Coronary artery (tissue), 2 donors: ENCODE measurements at regions not wholly inside any gene's neighbourhood (a gene's known extent, or its start where the extent isn't known, plus 50 kb on each side); places are given as distances from the start of the nearest gene placed in this dataset.

Experiments
- DNase-seq: peaks from one replicate; pipeline ENCODE4 v3.0.0-alpha.2; 2017; ENCODE audit warnings: low spot score
- H3K27ac ChIP-seq, 2 donors: fragments of 200-600 bp; sonication (generic); one replicate each; pipeline ENCODE4 v1.5.1; 2016 to 2019
- H3K4me3 ChIP-seq: fragments of 200-600 bp; sonication (generic); 2 replicates; pipeline ENCODE4 v1.5.1; 2016; ENCODE audit warnings: mild to moderate bottlenecking, moderate library complexity
- TF ChIP-seq, protein P1 (sequence below): fragments of 200-600 bp; sonication (generic); IDR thresholded peaks from one replicate; pipeline ENCODE4 v1.5.1; 2019; ENCODE audit warnings: antibody characterized with exemption

DNA sequence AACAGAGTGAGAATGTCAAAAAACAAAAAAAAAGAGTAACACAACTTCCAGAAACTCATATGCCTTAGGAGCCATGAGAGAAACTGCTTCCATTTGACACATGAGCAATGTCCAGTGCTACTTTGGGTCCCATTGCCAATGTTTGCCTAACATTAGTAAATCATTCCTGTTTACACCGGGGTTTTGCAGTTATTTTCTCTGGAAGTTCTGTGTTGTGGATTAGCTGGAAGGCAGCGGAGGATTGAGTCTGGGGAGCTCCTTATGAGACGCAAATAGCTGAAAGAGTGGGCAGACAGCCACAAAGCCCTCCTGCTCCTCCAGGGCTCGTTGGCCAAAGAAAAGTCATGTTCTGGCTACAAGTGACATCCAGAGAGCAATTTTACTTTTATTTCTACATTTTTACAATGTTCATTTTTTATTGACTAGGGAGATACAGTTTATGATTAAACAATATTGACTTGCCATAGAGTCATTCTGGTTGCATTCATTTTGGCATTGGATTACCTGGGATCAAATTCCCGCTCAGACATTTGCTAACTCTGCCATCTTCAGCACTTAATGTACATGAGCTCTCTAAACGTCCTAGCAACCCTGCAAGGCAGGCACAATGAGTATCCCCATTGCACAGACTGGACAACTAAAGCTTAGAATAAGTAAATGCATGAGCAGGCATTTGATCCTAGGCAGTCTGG lies 66.4 kb upstream of the GALNT2 start:
- no peak for DNase-seq
- TF ChIP-seq, protein P1, sequence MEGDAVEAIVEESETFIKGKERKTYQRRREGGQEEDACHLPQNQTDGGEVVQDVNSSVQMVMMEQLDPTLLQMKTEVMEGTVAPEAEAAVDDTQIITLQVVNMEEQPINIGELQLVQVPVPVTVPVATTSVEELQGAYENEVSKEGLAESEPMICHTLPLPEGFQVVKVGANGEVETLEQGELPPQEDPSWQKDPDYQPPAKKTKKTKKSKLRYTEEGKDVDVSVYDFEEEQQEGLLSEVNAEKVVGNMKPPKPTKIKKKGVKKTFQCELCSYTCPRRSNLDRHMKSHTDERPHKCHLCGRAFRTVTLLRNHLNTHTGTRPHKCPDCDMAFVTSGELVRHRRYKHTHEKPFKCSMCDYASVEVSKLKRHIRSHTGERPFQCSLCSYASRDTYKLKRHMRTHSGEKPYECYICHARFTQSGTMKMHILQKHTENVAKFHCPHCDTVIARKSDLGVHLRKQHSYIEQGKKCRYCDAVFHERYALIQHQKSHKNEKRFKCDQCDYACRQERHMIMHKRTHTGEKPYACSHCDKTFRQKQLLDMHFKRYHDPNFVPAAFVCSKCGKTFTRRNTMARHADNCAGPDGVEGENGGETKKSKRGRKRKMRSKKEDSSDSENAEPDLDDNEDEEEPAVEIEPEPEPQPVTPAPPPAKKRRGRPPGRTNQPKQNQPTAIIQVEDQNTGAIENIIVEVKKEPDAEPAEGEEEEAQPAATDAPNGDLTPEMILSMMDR = no peak
- Histone ChIP-seq H3K4me3 (no peak overlapping the region), H3K27ac (no peak overlapping the region)

DNA sequence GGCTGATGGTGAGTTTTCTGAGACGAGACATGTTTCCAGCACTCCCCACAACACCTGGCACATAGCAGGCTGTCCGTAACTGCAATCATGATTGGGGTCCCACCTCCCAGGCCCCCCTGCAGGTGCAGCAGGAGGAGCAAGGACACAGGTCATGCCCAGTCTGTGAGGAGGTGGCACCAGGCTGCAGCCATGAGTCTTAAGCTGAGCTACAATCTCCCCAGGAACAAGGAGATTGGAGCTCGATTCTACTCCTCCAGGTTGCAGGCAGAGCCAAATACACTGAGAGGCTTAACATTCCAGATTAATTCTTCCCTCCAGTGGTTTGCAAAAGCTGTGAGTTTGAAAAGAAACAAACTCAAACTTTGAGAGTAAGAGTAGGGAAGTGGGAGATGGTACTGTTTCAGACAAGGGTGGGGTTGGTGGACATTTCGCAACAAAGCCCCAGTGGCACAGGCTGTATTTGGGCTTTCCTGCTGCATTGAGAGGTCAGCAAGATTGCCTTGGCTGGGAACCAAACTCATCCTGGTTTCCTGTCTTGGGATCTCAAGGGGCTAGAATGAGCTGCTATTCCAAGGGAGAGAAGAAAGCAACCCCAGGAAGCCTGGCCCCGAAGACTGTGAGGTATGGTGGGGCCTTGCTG lies 64.8 kb upstream of the GALNT2 start:
- Histone ChIP-seq H3K27ac (peak overlapping the region in 1 of 2 donors; percentile 67), H3K4me3 (no peak overlapping the region)
- TF ChIP-seq, protein P1 = no peak
- no peak for DNase-seq

DNA sequence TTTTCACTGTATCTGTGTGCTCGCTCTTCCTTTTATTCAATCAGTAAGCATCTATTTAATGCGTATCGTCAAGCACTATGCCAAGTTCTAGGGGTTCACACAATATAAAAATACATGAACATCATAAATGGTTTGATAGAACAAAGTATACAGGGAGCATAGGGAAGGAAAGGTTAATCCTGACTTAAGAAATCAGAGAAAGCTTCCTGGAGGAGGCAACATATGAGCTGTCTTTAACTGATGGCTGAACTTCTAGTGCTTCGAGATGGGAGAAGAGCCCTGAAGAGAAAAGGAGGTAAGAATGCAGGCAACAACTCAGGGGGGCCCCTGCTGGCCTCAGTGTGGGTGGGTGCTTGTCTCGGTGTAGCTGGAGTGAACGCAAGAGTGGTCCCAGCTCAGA lies 63.6 kb upstream of the GALNT2 start:
- TF ChIP-seq, protein P1 = no peak
- no peak for DNase-seq
- Histone ChIP-seq H3K27ac (no peak overlapping the region), H3K4me3 (no peak overlapping the region)

DNA sequence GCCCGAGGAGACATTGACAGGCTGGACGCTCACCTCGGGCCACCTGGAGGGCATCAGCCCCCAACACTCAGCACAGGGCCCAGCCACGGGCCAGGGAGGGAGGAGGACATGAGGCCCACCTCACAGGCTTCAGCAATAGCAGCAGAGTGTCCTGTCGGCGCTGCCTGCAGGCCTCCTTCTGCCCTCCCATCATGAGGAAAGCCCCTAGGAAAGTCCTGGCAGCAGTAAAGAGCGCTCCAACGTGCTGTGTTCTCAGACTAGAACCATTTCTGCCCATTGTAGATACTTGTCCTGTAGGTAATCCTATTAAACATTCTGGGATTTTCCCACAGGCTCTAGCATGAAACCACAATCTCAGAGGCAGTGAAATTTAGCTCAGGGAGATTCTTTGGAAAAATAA lies 62.0 kb upstream of the GALNT2 start:
- Histone ChIP-seq H3K4me3 (no peak overlapping the region), H3K27ac (no peak overlapping the region)
- no peak for DNase-seq
- TF ChIP-seq, protein P1 = no peak

DNA sequence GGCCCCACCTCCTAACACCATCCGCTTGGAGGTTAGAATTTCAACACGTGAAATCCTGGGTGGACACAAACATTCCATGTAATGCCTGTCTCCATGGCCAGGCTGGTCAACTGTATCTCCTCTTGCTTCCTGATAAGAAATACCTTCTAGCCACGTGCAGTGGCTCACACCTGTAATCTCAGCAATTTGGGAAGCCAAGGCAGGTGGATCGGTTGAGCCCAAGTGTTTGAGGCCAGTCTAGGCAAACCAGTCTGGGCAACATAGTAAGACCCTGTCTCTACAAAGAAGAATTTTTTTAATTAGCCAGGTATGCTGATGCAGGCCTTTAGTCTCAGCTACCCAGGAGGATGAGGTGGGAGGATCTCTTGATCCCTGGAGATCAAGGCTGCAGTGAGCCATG lies 58.3 kb upstream of the GALNT2 start:
- TF ChIP-seq, protein P1 = no peak
- Histone ChIP-seq H3K4me3 (no peak overlapping the region), H3K27ac (no peak overlapping the region)
- no peak for DNase-seq

DNA sequence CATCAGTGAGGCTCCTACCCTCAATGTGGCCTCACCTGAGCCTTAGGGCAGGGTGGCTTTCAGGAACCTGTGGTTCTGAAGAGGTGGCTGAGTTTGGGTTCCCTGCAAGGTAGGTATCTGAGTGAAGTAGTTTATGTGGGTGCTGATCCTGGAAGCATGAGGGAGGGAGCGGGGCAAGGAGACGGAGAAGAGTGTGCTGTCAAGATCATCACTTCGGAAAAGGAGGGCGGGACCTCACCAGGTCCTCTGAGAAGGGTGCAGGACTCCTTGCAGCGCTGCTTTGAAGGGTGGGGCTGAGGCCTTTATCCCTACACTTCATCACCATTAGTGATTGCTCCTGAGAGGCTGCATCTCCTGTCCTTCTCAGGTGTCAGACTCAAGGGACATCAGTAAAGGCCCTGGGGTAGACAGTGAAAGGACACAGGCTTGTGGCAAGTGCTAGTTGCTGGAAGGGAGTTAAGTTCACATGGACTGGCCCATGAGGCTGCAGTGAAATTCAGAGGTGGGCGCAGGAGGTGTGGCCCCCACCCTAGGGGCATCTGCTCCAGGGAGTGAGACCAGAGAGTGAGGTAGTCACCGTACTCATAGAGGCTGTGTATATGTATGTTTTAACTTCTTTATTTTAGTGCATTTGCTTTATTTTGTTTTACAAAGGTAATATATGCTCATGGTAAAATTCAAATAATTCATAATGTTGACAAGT lies 57.3 kb upstream of the GALNT2 start:
- Histone ChIP-seq H3K4me3 (no peak overlapping the region), H3K27ac (no peak overlapping the region)
- no peak for DNase-seq
- TF ChIP-seq, protein P1 = no peak
